CD14-positive monocyte (primary cell): ENCODE measurements at regions not wholly inside any gene's neighbourhood (a gene's known extent, or its start where the extent isn't known, plus 50 kb on each side); places are given as distances from the start of the nearest gene placed in this dataset.

Experiments
- DNase-seq, 3 donors: peaks; one replicate each; pipeline ENCODE4 v3.0.0-alpha.2; 2011 to 2022
- H2AFZ ChIP-seq: 2 replicates; pipeline ENCODE4 v1.6.0; 2012; ENCODE audit warnings: mild to moderate bottlenecking, low read depth, low read length, inconsistent platforms; ENCODE audit not compliant: insufficient read depth, poor library complexity, severe bottlenecking
- H3K27ac ChIP-seq, 2 donors: 1 replicate in 1 of 2; 2 replicates in 1 of 2; pipeline ENCODE4 v1.5.1; 2012 to 2013; ENCODE audit warnings: low read length in 2 of 2, control low read depth in 1 of 2, inconsistent platforms in 1 of 2, low read depth in 1 of 2, mild to moderate bottlenecking in 1 of 2
- H3K27me3 ChIP-seq, 2 donors: one replicate each; pipeline versions ENCODE4 v1.6.0 to v1.6.1; 2011 to 2013; ENCODE audit warnings: low read length in 2 of 2; ENCODE audit not compliant: control insufficient read depth in 2 of 2, insufficient read depth in 2 of 2
- H3K36me3 ChIP-seq, 2 donors: replicated peaks in 1 of 2; 1 replicate in 1 of 2; 2 replicates in 1 of 2; pipeline versions ENCODE4 v1.5.1 to v1.6.1; 2012 to 2013; ENCODE audit warnings: low read length in 2 of 2, control low read depth in 1 of 2, inconsistent platforms in 1 of 2, mild to moderate bottlenecking in 1 of 2; ENCODE audit not compliant: insufficient read depth in 2 of 2, control insufficient read depth in 1 of 2
- H3K4me1 ChIP-seq, 2 donors: 1 replicate in 1 of 2; 2 replicates in 1 of 2; pipeline versions ENCODE4 v1.5.1 to v1.6.1; 2012 to 2013; ENCODE audit warnings: low read length in 2 of 2, control low read depth in 1 of 2, inconsistent platforms in 1 of 2, mild to moderate bottlenecking in 1 of 2, moderate library complexity in 1 of 2; ENCODE audit not compliant: insufficient read depth in 2 of 2, control insufficient read depth in 1 of 2
- H3K4me2 ChIP-seq: replicated peaks from 2 replicates; pipeline ENCODE3; 2012; ENCODE audit warnings: low read length, moderate library complexity, mild to moderate bottlenecking; ENCODE audit not compliant: poor library complexity, severe bottlenecking; ENCODE audit errors: extremely low read depth
- H3K4me3 ChIP-seq, 3 experiments: fragments of 200-600 bp in 1 of 3; sonication (generic) in 1 of 3; replicated peaks in 1 of 3; 1 replicate in 2 of 3; 2 replicates in 1 of 3; pipeline ENCODE4 v1.5.1; 2011 to 2013; ENCODE audit warnings: low read length in 3 of 3, mild to moderate bottlenecking in 3 of 3, control low read depth in 2 of 3, low read depth in 2 of 3, inconsistent platforms in 1 of 3, moderate library complexity in 1 of 3
- H3K79me2 ChIP-seq: 2 replicates; pipeline ENCODE4 v1.6.0; 2012; ENCODE audit warnings: mild to moderate bottlenecking, control low read depth, inconsistent platforms, low read length, moderate library complexity; ENCODE audit not compliant: insufficient read depth
- H3K9ac ChIP-seq: 2 replicates; pipeline ENCODE4 v1.6.0; 2017; ENCODE audit warnings: low read length, mild to moderate bottlenecking; ENCODE audit not compliant: insufficient read depth, poor library complexity, severe bottlenecking
- H3K9me3 ChIP-seq, 2 donors: replicated peaks in 1 of 2; 1 replicate in 1 of 2; 2 replicates in 1 of 2; pipeline versions ENCODE4 v1.5.1 to v1.6.1; 2012 to 2013; ENCODE audit warnings: low read length in 2 of 2, control low read depth in 1 of 2; ENCODE audit not compliant: control insufficient read depth in 1 of 2, insufficient read depth in 1 of 2
- H4K20me1 ChIP-seq: 2 replicates; pipeline ENCODE4 v1.6.0; 2012; ENCODE audit warnings: mild to moderate bottlenecking, low read length, control low read depth, moderate library complexity; ENCODE audit not compliant: insufficient read depth
- H3K27ac Mint-ChIP-seq, 7 donors: one replicate each; pipeline ENCODE4 v1.8.0; 2020; ENCODE audit warnings: mild to moderate bottlenecking in 7 of 7, mixed read lengths in 7 of 7, moderate library complexity in 6 of 7, inconsistent platforms in 2 of 7
- H3K27me3 Mint-ChIP-seq, 3 donors: one replicate each; pipeline ENCODE4 v1.8.0; 2021 to 2022; ENCODE audit warnings: low read depth in 3 of 3, mild to moderate bottlenecking in 3 of 3, mixed read lengths in 3 of 3, moderate library complexity in 3 of 3, inconsistent platforms in 1 of 3
- H3K36me3 Mint-ChIP-seq, 2 donors: one replicate each; pipeline ENCODE4 v1.8.0; 2020; ENCODE audit warnings: mixed read lengths in 2 of 2, inconsistent platforms in 1 of 2, mild to moderate bottlenecking in 1 of 2
- H3K4me1 Mint-ChIP-seq: one replicate; pipeline ENCODE4 v1.8.0; 2020; ENCODE audit warnings: mild to moderate bottlenecking, mixed read lengths
- H3K4me3 Mint-ChIP-seq, 2 donors: one replicate each; pipeline ENCODE4 v1.8.0; 2020; ENCODE audit warnings: mild to moderate bottlenecking in 2 of 2, mixed read lengths in 2 of 2, moderate library complexity in 1 of 2
- H3K9me3 Mint-ChIP-seq, 7 donors: one replicate each; pipeline ENCODE4 v1.8.0; 2020 to 2022; ENCODE audit warnings: mixed read lengths in 7 of 7, mild to moderate bottlenecking in 6 of 7, moderate library complexity in 6 of 7, inconsistent platforms in 2 of 7
- CTCF ChIP-seq: fragments of 200-600 bp; IDR thresholded peaks from one replicate; pipeline ENCODE4 v1.8.0; 2022; ENCODE audit warnings: antibody characterized with exemption, mild to moderate bottlenecking
- WGBS: methylation state at CpG from one replicate; pipeline ENCODE4 v1.1.5; 2013; ENCODE audit warnings: missing lambda C conversion rate; ENCODE audit not compliant: insufficient coverage; 5-methylcytosine and 5-hydroxymethylcytosine counted together
- intact Hi-C, 2 donors: fragments of 100-400 bp; cut with micrococcal nuclease; formaldehyde crosslinking; loops; one replicate each; pipeline versions ENCODE4 v1.15.0 to v1.15.1; 2023

GRCh38 chr4:124505211-124505610, 207.3 kb downstream of the ANKRD50 start:
- H3K4me3 Mint-ChIP-seq = no peak overlapping the region

GRCh38 chr4:124509151-124509550, 203.4 kb downstream of the ANKRD50 start:
- no peak for TF ChIP-seq CTCF
- no CpG with 5 or more reads among the region's 2 CpGs for WGBS
- Mint-ChIP-seq H3K27me3 (peaks cover 0 to 1% (median 0%) of the 10 kb centered on the region in 3 donors), H3K4me1 (no peaks in the 10 kb centered on the region), H3K27ac (no peak overlapping the region), H3K4me3 (no peak overlapping the region), H3K36me3 (no peaks in the 10 kb centered on the region), H3K9me3 (peaks cover 0 to 4% (median 1%) of the 10 kb centered on the region in 7 donors)
- H3K4me2 ChIP-seq = no peak overlapping the region
- no peak for DNase-seq
- H3K79me2 ChIP-seq = no peaks in the 10 kb centered on the region
- no peak overlapping the region for H2AFZ ChIP-seq
- H3K36me3 ChIP-seq = no peaks in the 10 kb centered on the region
- no peak overlapping the region for H3K27ac ChIP-seq
- no peaks in the 10 kb centered on the region for H3K27me3 ChIP-seq
- intact Hi-C loops = no loop called here
- H3K4me1 ChIP-seq = no peaks in the 10 kb centered on the region
- no peaks in the 10 kb centered on the region for H4K20me1 ChIP-seq
- H3K9me3 ChIP-seq = no peaks in the 10 kb centered on the region
- no peak overlapping the region for H3K4me3 ChIP-seq
- no peak overlapping the region for H3K9ac ChIP-seq

More at GRCh38 chr4:124505211-124505610, 207.3 kb downstream of the ANKRD50 start:
- Histone ChIP-seq H3K27ac (no peak overlapping the region), H3K27me3 (no peaks in the 10 kb centered on the region), H3K9me3 (no peaks in the 10 kb centered on the region), H3K4me1 (no peaks in the 10 kb centered on the region), H2AFZ (no peak overlapping the region), H3K79me2 (no peaks in the 10 kb centered on the region), H3K36me3 (no peaks in the 10 kb centered on the region), H4K20me1 (no peaks in the 10 kb centered on the region), H3K9ac (no peak overlapping the region), H3K4me2 (no peak overlapping the region), H3K4me3 (no peak overlapping the region)
- no peaks in the 10 kb centered on the region for H3K4me1 Mint-ChIP-seq
- peaks cover 0 to 4% (median 0%) of the 10 kb centered on the region in 3 donors for H3K27me3 Mint-ChIP-seq
- TF ChIP-seq CTCF = no peak
- no peaks in the 10 kb centered on the region for H3K36me3 Mint-ChIP-seq
- WGBS = no CpG with 5 or more reads among the region's 2 CpGs
- intact Hi-C loops = no loop called here
- DNase-seq = no peak
- H3K27ac Mint-ChIP-seq = no peak overlapping the region
- H3K9me3 Mint-ChIP-seq = peaks cover 0 to 5% (median 1%) of the 10 kb centered on the region in 7 donors
